H1 (cell line): ENCODE measurements at regions not wholly inside any gene's neighbourhood (a gene's known extent, or its start where the extent isn't known, plus 50 kb on each side); places are given as distances from the start of the nearest gene placed in this dataset.

Source experiments
- CTCF ChIA-PET: fragments of 300-600 bp; sonication (Branson Sonifier 250); formaldehyde crosslinking; loops from one replicate; lab custom pipeline; 2021; ENCODE audit not compliant: partially characterized antibody; lab: Charles Lee
- POLR2A ChIA-PET: fragments of 300-600 bp; sonication (Branson Sonifier 250); formaldehyde crosslinking; loops from one replicate; lab custom pipeline; 2021; ENCODE audit warnings: inconsistent platforms; ENCODE audit not compliant: partially characterized antibody; lab: Charles Lee
- DNase-seq, 2 experiments: peaks; one replicate each; pipeline versions ENCODE4 v3.0.0 to v3.0.0-alpha.2; 2010 to 2022; ENCODE audit warnings: low spot score in 2 of 2, low read depth in 1 of 2, mixed read lengths in 1 of 2
- FAIRE-seq: peaks from 2 replicates; lab custom pipeline; 2011; peaks lifted over from hg19 to GRCh38; lab: Jason Lieb, UNC
- H2AFZ ChIP-seq: 2 replicates; pipeline ENCODE4 v1.8.1; 2012; ENCODE audit warnings: low read length, inconsistent platforms
- H2AK5ac ChIP-seq: 2 replicates; pipeline ENCODE4 v1.6.1; 2013; ENCODE audit warnings: low read depth, low read length
- H2BK120ac ChIP-seq: replicated peaks from 2 replicates; pipeline ENCODE3; 2013; ENCODE audit warnings: low read depth, low read length, inconsistent platforms
- H2BK12ac ChIP-seq: 2 replicates; pipeline ENCODE4 v1.6.1; 2013; ENCODE audit warnings: low read depth, low read length
- H2BK15ac ChIP-seq: 2 replicates; pipeline ENCODE4 v1.6.1; 2013; ENCODE audit warnings: low read length
- H2BK20ac ChIP-seq: 2 replicates; pipeline ENCODE4 v1.6.1; 2013; ENCODE audit warnings: low read length
- H2BK5ac ChIP-seq: 2 replicates; pipeline ENCODE4 v1.6.1; 2013; ENCODE audit warnings: low read depth, low read length
- H3K14ac ChIP-seq: 2 replicates; pipeline ENCODE4 v1.6.1; 2013; ENCODE audit warnings: inconsistent platforms; ENCODE audit not compliant: insufficient read length
- H3K18ac ChIP-seq: 2 replicates; pipeline ENCODE4 v1.6.1; 2013; ENCODE audit warnings: low read length; ENCODE audit errors: extremely low read depth
- H3K23ac ChIP-seq: 2 replicates; pipeline ENCODE4 v1.6.1; 2013; ENCODE audit warnings: inconsistent platforms; ENCODE audit not compliant: insufficient read length
- H3K23me2 ChIP-seq: 2 replicates; pipeline ENCODE4 v1.6.1; 2013; ENCODE audit warnings: low read depth, low read length
- H3K27ac ChIP-seq: 2 replicates; pipeline ENCODE4 v1.6.1; 2011; ENCODE audit warnings: low read depth, low read length, inconsistent platforms
- H3K27me3 ChIP-seq, 4 experiments: replicated peaks in 1 of 4; 1 replicate in 1 of 4; 2 replicates in 3 of 4; pipeline versions ENCODE4 v1.6.1 to v1.8.1; 2011 to 2013; ENCODE audit warnings: low read length in 3 of 4, mild to moderate bottlenecking in 3 of 4, inconsistent platforms in 2 of 4, mixed read lengths in 2 of 4, moderate library complexity in 1 of 4; ENCODE audit not compliant: control insufficient read depth in 3 of 4, insufficient read depth in 3 of 4; ENCODE audit errors: extremely low read depth in 1 of 4
- H3K36me3 ChIP-seq, 4 experiments: 2 replicates each; pipeline versions ENCODE4 v1.6.1 to v1.8.1; 2011 to 2013; ENCODE audit warnings: mild to moderate bottlenecking in 4 of 4, low read length in 3 of 4, moderate library complexity in 2 of 4, control low read depth in 1 of 4, inconsistent platforms in 1 of 4; ENCODE audit not compliant: insufficient read depth in 4 of 4, control insufficient read depth in 2 of 4
- H3K4ac ChIP-seq: replicated peaks from 2 replicates; pipeline ENCODE3; 2013; ENCODE audit warnings: low read length, low read depth, mixed read lengths, inconsistent platforms; ENCODE audit not compliant: insufficient read length
- H3K4me1 ChIP-seq, 4 experiments: replicated peaks in 1 of 4; 1 replicate in 1 of 4; 2 replicates in 3 of 4; pipeline versions ENCODE4 v1.6.1 to v1.8.1; 2011 to 2013; ENCODE audit warnings: low read length in 3 of 4, inconsistent platforms in 2 of 4, mixed read lengths in 1 of 4; ENCODE audit not compliant: insufficient read depth in 4 of 4, control insufficient read depth in 3 of 4
- H3K4me2 ChIP-seq, 2 experiments: 2 replicates each; pipeline versions ENCODE4 v1.6.1 to v1.8.1; 2011 to 2013; ENCODE audit warnings: low read depth in 2 of 2, low read length in 2 of 2, control low read depth in 1 of 2, inconsistent platforms in 1 of 2, mild to moderate bottlenecking in 1 of 2; ENCODE audit not compliant: insufficient read depth in 1 of 2
- H3K4me3 ChIP-seq, 4 experiments: fragments of 200-600, 300-600 bp in 1 of 4; sonication (generic), shearing (Covaris generic), sonication (Bioruptor Twin) in 1 of 4; 2 replicates each; pipeline versions ENCODE4 v1.5.1 to v1.8.1; 2011 to 2016; ENCODE audit warnings: low read length in 4 of 4, low read depth in 3 of 4, control low read depth in 2 of 4, inconsistent platforms in 2 of 4, mild to moderate bottlenecking in 2 of 4, mixed read lengths in 1 of 4, moderate library complexity in 1 of 4; ENCODE audit not compliant: insufficient read depth in 2 of 4; ENCODE audit errors: extremely low read depth in 1 of 4
- H3K56ac ChIP-seq: replicated peaks from 2 replicates; pipeline ENCODE3; 2013; ENCODE audit warnings: low read depth, mild to moderate bottlenecking, mixed read lengths, low read length, inconsistent platforms; ENCODE audit not compliant: insufficient read length
- H3K79me1 ChIP-seq: 2 replicates; pipeline ENCODE4 v1.6.1; 2013; ENCODE audit warnings: low read depth, low read length, control low read depth
- H3K79me2 ChIP-seq, 2 experiments: 2 replicates each; pipeline versions ENCODE4 v1.6.1 to v1.8.1; 2012 to 2013; ENCODE audit warnings: low read length in 2 of 2, mild to moderate bottlenecking in 2 of 2, inconsistent platforms in 1 of 2; ENCODE audit not compliant: insufficient read depth in 2 of 2, control insufficient read depth in 1 of 2
- H3K9ac ChIP-seq, 4 experiments: replicated peaks in 1 of 4; 1 replicate in 1 of 4; 2 replicates in 3 of 4; pipeline versions ENCODE4 v1.6.1 to v1.8.1; 2011 to 2013; ENCODE audit warnings: low read depth in 3 of 4, low read length in 3 of 4, control low read depth in 2 of 4, mild to moderate bottlenecking in 2 of 4, moderate library complexity in 2 of 4, inconsistent platforms in 1 of 4; ENCODE audit errors: extremely low read depth in 1 of 4
- H3K9me3 ChIP-seq, 2 experiments: 2 replicates each; pipeline versions ENCODE4 v1.6.1 to v1.8.1; 2012 to 2013; ENCODE audit warnings: mild to moderate bottlenecking in 2 of 2, moderate library complexity in 2 of 2, control low read depth in 1 of 2, inconsistent platforms in 1 of 2, low read depth in 1 of 2, low read length in 1 of 2, mixed read lengths in 1 of 2; ENCODE audit not compliant: insufficient read depth in 2 of 2
- H4K20me1 ChIP-seq, 2 experiments: replicated peaks in 1 of 2; 2 replicates each; pipeline versions ENCODE3 to v1.8.1; 2011 to 2013; ENCODE audit warnings: inconsistent platforms in 2 of 2, low read length in 2 of 2, mild to moderate bottlenecking in 1 of 2; ENCODE audit not compliant: insufficient read depth in 2 of 2, control insufficient read depth in 1 of 2
- H4K5ac ChIP-seq: 2 replicates; pipeline ENCODE4 v1.6.1; 2013; ENCODE audit warnings: low read length, low read depth, mixed read lengths, inconsistent platforms; ENCODE audit not compliant: insufficient read length
- H4K8ac ChIP-seq: 2 replicates; pipeline ENCODE4 v1.8.0; 2013; ENCODE audit warnings: mild to moderate bottlenecking, moderate library complexity, low read length, inconsistent platforms; ENCODE audit not compliant: insufficient read depth; ENCODE audit errors: extremely low read depth
- H4K91ac ChIP-seq: replicated peaks from 2 replicates; pipeline ENCODE3; 2013; ENCODE audit warnings: low read length, mixed read lengths, inconsistent platforms; ENCODE audit not compliant: insufficient read length
- BACH1 ChIP-seq: IDR thresholded peaks from 2 replicates; pipeline ENCODE4 v1.6.1; 2012; ENCODE audit warnings: low read length, improper control_type of control experiment
- BRCA1 ChIP-seq: IDR thresholded peaks from 2 replicates; pipeline ENCODE4 v1.6.1; 2012; ENCODE audit warnings: low read depth, low read length, improper control_type of control experiment
- EGR1 ChIP-seq: IDR thresholded peaks from 2 replicates; pipeline ENCODE4 v1.6.1; 2011; ENCODE audit warnings: low read depth, low read length, borderline replicate concordance
- HDAC2 ChIP-seq, 2 experiments: fragments of 300-600 bp in 1 of 2; sonication (generic) in 1 of 2; IDR thresholded peaks; 2 replicates each; pipeline ENCODE4 v1.6.1; 2011 to 2012; ENCODE audit warnings: low read depth in 2 of 2, low read length in 2 of 2, mild to moderate bottlenecking in 2 of 2, moderate library complexity in 2 of 2, borderline replicate concordance in 1 of 2, inconsistent platforms in 1 of 2
- NANOG ChIP-seq: IDR thresholded peaks from 2 replicates; pipeline ENCODE4 v1.6.1; 2011; ENCODE audit warnings: low read length, low read depth, mild to moderate bottlenecking, inconsistent platforms; ENCODE audit not compliant: insufficient read depth, poor library complexity, severe bottlenecking
- NRF1 ChIP-seq: IDR thresholded peaks from 2 replicates; pipeline ENCODE4 v1.6.1; 2011; ENCODE audit warnings: mild to moderate bottlenecking, low read depth, low read length, improper control_type of control experiment
- POLR2AphosphoS5 ChIP-seq: IDR thresholded peaks from 2 replicates; pipeline ENCODE4 v1.6.1; 2011; ENCODE audit warnings: low read depth, low read length
- POU5F1 ChIP-seq: IDR thresholded peaks from 2 replicates; pipeline ENCODE4 v1.6.1; 2011; ENCODE audit warnings: low read depth, mild to moderate bottlenecking, low read length, moderate library complexity
- RBBP5 ChIP-seq: IDR thresholded peaks from 2 replicates; pipeline ENCODE4 v1.7.1; 2012; ENCODE audit warnings: low read depth, mild to moderate bottlenecking, inconsistent platforms, low read length, moderate library complexity, borderline replicate concordance
- RNF2 ChIP-seq: fragments of 200-900, 300-1000 bp; sonication (generic); IDR thresholded peaks from 2 replicates; pipeline ENCODE4 v1.7.1; 2016; ENCODE audit warnings: borderline replicate concordance, low read depth, mild to moderate bottlenecking, antibody characterized with exemption, low read length; ENCODE audit not compliant: poor library complexity, severe bottlenecking; ENCODE audit errors: missing control alignments
- RXRA ChIP-seq: IDR thresholded peaks from 2 replicates; pipeline ENCODE4 v1.6.1; 2011; ENCODE audit warnings: low read depth, mild to moderate bottlenecking, low read length, moderate library complexity; ENCODE audit not compliant: insufficient read depth
- SIN3A ChIP-seq, 2 experiments: IDR thresholded peaks in 1 of 2; conservative IDR thresholded peaks in 1 of 2; 2 replicates each; pipeline ENCODE4 v1.6.1; 2011 to 2012; ENCODE audit warnings: low read length in 2 of 2, improper control_type of control experiment in 1 of 2, low read depth in 1 of 2, mild to moderate bottlenecking in 1 of 2
- TCF12 ChIP-seq: IDR thresholded peaks from 2 replicates; pipeline ENCODE4 v1.6.1; 2011; ENCODE audit warnings: low read depth, mild to moderate bottlenecking, low read length
- TEAD4 ChIP-seq: IDR thresholded peaks from 2 replicates; pipeline ENCODE4 v1.6.1; 2012; ENCODE audit warnings: low read depth, low read length, inconsistent platforms, mixed read lengths
- WGBS, 2 experiments: shearing (Covaris generic) in 1 of 2; methylation state at CpG; one replicate each; pipeline versions ENCODE4 v1.1.6 to v1.1.7; 2013 to 2015; ENCODE audit warnings: low lambda C conversion rate in 2 of 2, mixed read lengths in 2 of 2, inconsistent platforms in 1 of 2, low coverage in 1 of 2, missing lambda C conversion rate in 1 of 2; ENCODE audit not compliant: insufficient replicate concordance in 2 of 2, insufficient coverage in 1 of 2, insufficient read length in 1 of 2; ENCODE audit errors: extremely low coverage in 1 of 2, missing lambda C conversion rate in 1 of 2; 5-methylcytosine and 5-hydroxymethylcytosine counted together

DNA sequence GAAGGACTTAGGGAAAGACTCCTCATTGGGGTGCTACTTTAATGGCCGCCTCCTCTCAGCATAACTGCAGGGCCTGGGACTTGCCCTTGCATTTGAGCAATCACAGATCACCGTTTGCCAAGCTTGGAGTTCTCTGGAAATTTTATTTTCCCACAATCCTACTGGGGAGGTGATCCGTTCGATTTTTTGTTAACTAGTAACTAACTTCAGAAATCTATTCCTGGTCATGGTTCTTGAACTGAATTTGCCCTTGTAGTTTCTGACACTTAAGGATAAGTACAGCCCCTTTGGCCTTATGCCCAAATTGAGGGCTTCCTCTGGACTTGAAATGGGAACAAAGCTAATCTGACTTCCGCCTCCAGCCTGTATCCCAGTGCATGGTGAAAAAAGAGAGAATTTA lies 60.5 kb upstream of the ST3GAL5 start:
- Histone ChIP-seq H3K79me2 (no peaks in the 10 kb centered on the region), H4K20me1 (no peaks in the 10 kb centered on the region), H2BK20ac (no peak overlapping the region), H3K18ac (no peak overlapping the region), H3K14ac (no peak overlapping the region), H2AFZ (no peak overlapping the region), H3K4ac (no peak overlapping the region), H3K27ac (no peak overlapping the region), H3K27me3 (no peaks in the 10 kb centered on the region), H3K9ac (no peak overlapping the region), H4K8ac (no peak overlapping the region), H3K23me2 (no peaks in the 10 kb centered on the region), H4K5ac (no peak overlapping the region), H4K91ac (no peak overlapping the region), H3K79me1 (no peaks in the 10 kb centered on the region), H2BK15ac (no peak overlapping the region), H3K56ac (no peak overlapping the region), H3K9me3 (peaks cover 7 to 8% of the 10 kb centered on the region in 2 experiments; a peak in 3 of 4 replicates), H3K4me3 (no peak overlapping the region), H2BK120ac (no peak overlapping the region), H3K4me2 (no peak overlapping the region), H2AK5ac (no peak overlapping the region), H3K23ac (no peak overlapping the region), H3K4me1 (no peaks in the 10 kb centered on the region), H2BK5ac (no peak overlapping the region), H2BK12ac (no peak overlapping the region), H3K36me3 (no peaks in the 10 kb centered on the region)
- WGBS, 2 experiments, result 85% methylated on average over 5 of the region's 5 CpGs; no CpG with 5 or more reads in 1 of the 2 experiments
- ChIA-PET POLR2A (interaction anchor here (1.0 kb wide), 1 partner anchor 49 kb away, joined by 3 read pairs; no protein-coding TSS in a partner anchor), CTCF (interaction anchor here (0.9 to 1.8 kb wide), 3 partner anchors 12 to 122 kb away, joined by 3 to 4 read pairs (median 3); no protein-coding TSS in a partner anchor)
- FAIRE-seq (no peak), DNase-seq (no peak)
- no peak for TF ChIP-seq TEAD4
- no peak for TF ChIP-seq NRF1
- TF ChIP-seq RNF2, result no peak
- no peak for TF ChIP-seq BACH1
- no peak for TF ChIP-seq POU5F1
- no peak for TF ChIP-seq EGR1
- TF ChIP-seq RBBP5, result no peak
- TF ChIP-seq RXRA, result no peak
- no peak for TF ChIP-seq NANOG
- no peak for TF ChIP-seq TCF12
- no peak for TF ChIP-seq SIN3A (conservative IDR thresholded peaks at IDR 0.05 in 1 of 2, IDR thresholded peaks at IDR 0.05 in 1 of 2; ENCODE audit: low read depth in 1 of 2, low read length in 2 of 2)
- no peak for TF ChIP-seq BRCA1
- TF ChIP-seq HDAC2 (IDR thresholded peaks at IDR 0.05; ENCODE audit: borderline replicate concordance in 1 of 2, low read depth in 2 of 2, low read length in 2 of 2), result no peak
- TF ChIP-seq POLR2AphosphoS5, result no peak
